GM12891 (cell line): ENCODE measurements at regions not wholly inside any gene's neighbourhood (a gene's known extent, or its start where the extent isn't known, plus 50 kb on each side); places are given as distances from the start of the nearest gene placed in this dataset.

ENCODE experiments used
- POLR2A ChIP-seq: IDR thresholded peaks from 2 replicates; pipeline ENCODE4 v1.6.1; 2011; ENCODE audit warnings: low read depth, low read length, control low read depth
- TAF1 ChIP-seq: IDR thresholded peaks from 2 replicates; pipeline ENCODE4 v1.6.1; 2011; ENCODE audit warnings: low read depth, low read length, control low read depth

- TF ChIP-seq POLR2A (no peak), TAF1 (no peak)
These were observed 142.7 kb upstream of the TMCO5A start for GRCh38 chr15:37791693-37792092.
